Amniotic stem cell (primary cell): ENCODE measurements at regions not wholly inside any gene's neighbourhood (a gene's known extent, or its start where the extent isn't known, plus 50 kb on each side); places are given as distances from the start of the nearest gene placed in this dataset.

ENCODE experiments used
- DNase-seq: peaks from one replicate; lab custom pipeline; 2025; lab: John Stamatoyannopoulos, UW

- no peak for DNase-seq
Observed at GRCh38 chr10:124286621-124287020, 132.1 kb downstream of the OAT start.

DNA sequence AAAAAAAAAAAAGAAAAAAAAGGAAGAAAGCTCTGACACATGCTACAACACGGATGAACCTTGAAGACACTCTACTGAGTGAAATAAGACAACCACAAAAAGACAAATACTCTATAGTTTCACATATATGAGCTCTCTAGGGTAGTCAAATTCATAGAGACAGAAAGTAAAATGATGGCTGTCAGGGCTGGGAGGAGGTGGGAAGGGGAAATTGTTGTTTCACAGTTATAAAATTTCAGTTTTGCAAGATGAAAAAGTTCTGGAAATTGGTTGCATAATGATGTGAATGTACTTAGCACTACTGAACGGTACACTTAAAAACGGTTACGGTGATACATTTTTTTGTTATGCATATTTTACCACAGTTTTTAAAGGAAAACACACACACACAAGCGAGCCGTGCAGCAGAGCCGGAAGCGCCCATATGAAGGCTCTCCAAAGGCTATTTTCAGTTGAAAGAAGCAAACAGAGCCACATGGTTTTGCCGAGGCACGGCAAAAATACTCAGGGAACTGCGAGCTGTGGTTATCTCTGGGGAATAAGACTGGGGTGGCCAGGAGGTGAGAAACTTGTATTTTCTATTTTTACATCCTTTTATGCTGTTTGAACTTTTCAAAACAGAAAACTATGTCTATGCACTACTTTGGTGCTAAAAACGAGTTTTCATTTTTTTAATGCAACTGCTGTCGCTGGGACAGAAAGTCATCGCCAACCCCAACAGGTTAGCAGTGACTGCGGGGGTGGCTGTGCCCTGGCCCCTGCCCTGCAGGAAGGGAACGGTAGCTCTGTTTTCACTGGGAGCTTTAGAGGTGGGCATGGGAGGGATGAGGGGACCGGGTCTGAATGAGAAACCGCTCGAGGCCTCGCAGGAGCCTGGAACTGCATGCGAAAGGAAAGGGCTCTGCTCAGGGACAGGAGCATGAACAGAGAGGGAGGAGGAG, 132.9 kb downstream of the OAT start:
- no peak for DNase-seq

DNA sequence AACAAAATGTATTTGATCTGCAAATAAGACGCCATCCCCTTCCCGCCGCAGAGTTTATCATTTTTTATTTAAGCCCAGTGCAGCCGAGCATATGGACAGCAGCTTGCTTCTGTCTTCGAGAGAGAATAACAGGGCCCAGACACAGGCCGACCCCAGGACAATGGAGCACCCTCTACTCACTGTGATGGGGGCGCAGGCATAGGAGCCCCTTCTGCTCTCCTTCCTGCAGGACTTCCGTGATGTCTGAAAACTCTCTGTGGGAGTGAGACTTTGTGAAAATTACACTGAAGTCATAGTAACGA, 134.8 kb downstream of the OAT start:
- no peak for DNase-seq

GRCh38 chr10:124283215-124283948, 135.3 kb downstream of the OAT start:
- no peak for DNase-seq

DNA sequence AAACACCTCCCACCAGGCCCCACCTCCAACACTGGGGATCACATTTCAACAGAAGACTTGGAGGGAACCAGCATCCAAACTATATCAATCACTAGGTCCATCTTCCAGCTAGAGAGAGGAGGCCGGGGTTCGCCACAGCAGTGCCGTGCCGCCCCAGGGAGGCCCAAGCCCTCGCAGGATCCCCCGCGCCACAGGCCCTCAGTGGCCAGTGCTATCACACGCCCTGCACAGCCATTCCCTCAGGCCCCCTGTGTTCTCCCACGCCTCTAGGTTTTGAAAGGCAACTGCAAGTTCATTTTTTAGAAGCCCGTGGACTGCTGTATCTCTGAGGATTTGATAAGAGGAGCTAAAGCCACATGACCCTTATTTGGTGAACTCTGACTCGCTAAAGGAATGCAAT, 136.4 kb downstream of the OAT start:
- no peak for DNase-seq

- no peak for DNase-seq
Observed at GRCh38 chr10:124281666-124282065, 137.1 kb downstream of the OAT start.

DNA sequence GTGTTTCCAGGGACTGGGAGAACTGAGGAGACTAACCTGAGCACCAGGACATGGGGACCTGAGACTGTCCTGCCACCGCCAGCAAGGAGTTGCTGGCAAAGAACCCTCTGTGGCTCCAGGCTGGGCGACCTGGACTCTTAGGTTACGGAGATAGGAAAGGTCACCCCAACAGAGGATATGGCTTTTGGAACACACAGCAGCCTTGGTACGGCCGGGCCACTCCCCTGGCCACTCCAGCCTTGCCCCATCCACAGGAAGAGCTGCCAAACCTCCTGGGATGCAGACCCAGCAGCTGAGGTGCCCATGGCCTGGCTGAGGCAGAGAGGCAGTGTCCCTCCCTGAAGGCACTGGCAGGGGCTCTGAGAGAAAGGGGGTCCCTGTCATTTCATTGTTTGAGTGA, 137.8 kb downstream of the OAT start:
- no peak for DNase-seq

GRCh38 chr10:124279882-124280281, 138.8 kb downstream of the OAT start:
- no peak for DNase-seq

DNA sequence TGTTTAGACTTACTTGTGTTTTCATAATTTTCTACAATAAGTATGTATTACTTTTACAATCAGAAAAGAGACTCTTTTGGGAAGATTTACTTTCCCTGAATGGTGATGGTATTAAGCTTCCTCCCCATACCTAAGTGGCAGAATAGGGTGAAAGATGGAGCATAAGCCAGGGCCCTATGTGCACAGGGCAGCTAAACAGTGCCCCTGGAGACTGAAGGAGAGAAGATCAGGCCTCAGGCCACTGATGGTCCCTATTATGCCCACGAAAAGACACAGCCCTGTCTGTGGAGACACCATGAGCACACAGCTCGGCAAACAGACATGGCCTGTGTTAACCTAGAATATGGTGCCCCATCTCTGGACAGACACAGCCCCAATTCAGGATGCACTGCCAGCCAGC, 139.4 kb downstream of the OAT start:
- no peak for DNase-seq

DNA sequence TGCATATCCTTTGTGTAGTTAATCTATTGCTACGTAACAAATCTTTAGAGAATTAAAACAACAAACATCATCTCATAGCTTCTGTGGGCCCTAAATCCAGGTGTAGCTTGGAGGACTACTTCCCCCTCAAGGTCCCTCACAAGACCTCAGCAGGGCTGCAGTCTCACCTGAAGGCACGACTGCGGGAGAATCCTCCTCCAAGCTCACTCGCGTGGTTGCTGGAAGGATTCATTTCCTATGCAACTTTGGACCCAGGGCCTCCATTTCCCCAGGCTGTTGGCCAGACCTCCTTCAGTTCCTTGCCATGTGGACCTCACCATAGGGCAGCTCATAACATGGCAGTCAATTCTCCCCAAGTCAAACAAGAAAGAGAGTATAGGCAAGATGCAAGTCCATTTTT, 140.4 kb downstream of the OAT start:
- no peak for DNase-seq

- DNase-seq: no peak
Observed at GRCh38 chr10:124273141-124273540, 145.6 kb downstream of the OAT start.

DNA sequence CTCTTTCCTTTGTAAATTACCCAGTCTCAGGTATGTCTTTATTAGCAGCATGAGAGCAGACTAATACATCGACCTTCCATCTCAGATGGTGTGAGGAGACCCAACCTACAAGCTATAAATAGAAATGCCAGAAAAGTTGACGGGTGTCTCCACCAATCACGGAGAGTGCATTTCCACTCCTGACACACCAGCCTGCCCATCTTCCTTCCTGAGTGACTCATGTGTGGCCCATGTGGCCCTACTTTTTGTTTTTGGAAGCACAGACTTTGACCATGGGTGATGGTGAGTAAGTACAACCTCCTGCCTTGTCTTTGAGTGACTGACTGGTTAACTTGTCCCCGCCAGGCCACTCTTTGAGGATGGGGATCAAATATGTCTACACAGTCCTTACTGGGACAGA, 147.0 kb downstream of the OAT start:
- no peak for DNase-seq

- no peak for DNase-seq
Observed at GRCh38 chr10:124270530-124271327, 148.0 kb downstream of the OAT start.

GRCh38 chr10:124268976-124269375, 149.7 kb downstream of the OAT start:
- DNase-seq: no peak

- no peak for DNase-seq
Observed at GRCh38 chr10:124267911-124268549, 150.7 kb downstream of the OAT start.

DNA sequence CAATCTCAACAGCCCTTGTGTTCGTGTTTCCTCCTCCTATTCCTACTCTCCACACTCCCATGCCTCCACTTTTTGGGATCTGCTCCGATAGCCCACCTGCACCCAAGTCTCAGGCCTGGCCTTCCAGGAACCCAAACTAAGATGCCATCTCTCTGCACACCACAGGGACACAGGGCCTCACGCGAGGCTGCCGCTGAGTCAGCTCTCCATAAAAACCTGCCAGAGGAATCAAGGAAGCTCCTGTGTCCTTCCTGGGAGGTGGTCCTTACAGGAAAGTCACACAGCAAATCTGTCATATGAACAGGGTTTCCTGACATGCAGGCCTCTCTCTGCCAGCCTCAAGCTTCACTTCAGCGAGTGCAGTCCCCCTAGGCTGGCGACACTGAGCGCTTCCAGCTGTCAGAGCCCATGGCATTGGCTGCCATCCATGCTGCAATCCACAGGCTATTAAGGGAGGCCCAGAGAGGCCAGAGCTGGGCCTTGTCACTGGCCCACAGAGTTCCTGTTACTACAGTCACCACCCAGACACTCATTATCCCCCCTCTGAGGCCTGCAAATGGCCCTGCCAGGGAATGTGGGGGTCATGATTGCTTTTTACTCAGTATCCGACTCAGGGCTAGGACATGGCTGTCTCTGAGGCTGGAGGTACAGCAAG, 151.4 kb downstream of the OAT start:
- no peak for DNase-seq

DNA sequence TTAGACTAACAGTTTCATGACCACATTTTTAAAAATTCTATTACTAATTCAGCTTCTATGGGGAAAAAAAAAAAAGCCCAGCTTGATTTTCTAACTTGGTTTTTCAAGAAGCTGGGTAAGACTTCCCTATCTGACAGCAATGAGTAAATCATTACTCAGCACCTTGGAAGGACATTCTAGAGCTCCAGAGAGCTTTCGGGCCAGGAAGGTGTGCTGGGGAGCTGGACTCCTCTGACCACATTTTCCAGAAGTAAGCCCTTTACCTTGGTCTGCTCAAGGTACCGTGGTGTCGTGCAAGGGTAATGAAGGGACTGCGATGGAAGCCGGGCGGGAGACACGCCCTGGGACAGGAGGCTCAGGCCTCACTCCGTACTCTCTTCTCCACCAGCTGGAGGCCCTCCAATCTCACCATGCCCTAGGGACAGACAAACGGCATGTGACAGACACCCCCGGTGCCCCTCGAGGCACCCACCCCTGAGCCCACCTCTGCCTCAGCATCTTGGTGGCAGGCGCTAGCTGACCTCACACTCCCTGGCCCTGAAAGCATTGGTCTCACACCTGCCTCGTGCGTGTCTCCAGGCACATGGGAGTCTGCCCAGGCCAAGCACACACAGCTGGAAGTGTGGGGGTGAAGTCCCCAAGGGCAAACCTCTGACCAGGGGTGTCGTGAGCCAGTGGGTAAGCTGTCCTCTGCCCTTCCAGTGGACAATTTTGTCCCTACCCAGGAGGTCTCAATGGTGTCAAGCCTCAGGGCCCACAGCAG, 152.1 kb downstream of the OAT start:
- DNase-seq: peak; percentile 39

GRCh38 chr10:124265776-124266467, 152.8 kb downstream of the OAT start:
- DNase-seq: no peak

DNA sequence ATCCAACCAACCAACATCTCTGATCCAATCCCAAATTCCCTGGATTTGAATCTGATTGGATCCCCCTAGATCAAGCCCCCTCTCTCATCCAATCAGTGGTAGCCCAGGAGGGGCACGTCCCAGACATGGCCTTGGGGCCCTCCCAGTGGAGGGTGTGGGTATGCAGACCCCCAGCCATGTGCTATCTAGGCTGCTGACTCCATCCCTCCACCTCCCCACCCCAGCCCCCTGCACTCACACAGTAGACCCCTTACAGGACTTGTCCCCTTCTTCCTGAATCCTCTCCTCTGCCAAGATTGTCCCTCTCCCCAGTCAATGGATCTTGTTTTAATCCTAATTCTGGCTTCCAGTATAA, 153.4 kb downstream of the OAT start:
- no peak for DNase-seq

- no peak for DNase-seq
Observed at GRCh38 chr10:124264711-124265390, 153.9 kb downstream of the OAT start.
